Activated T-cell treated with anti-CD3 and anti-CD28 coated beads, Interleukin-2, amount 50 U/mL, for 72 hours (primary cell): ENCODE measurements at regions not wholly inside any gene's neighbourhood (a gene's known extent, or its start where the extent isn't known, plus 50 kb on each side); places are given as distances from the start of the nearest gene placed in this dataset.

Experiments
- ATAC-seq, 2 donors: fragments of 150-1000 bp; cut with Tn5 transposase; replicated peaks in 1 of 2; 2 replicates each; pipeline ENCODE4 v1.10.0; 2021; ENCODE audit warnings: moderate library complexity in 2 of 2, mild to moderate bottlenecking in 1 of 2
- DNase-seq, 2 donors: peaks; one replicate each; pipeline ENCODE4 v3.0.0; 2021 to 2022; ENCODE audit warnings: mixed read lengths in 1 of 2
- H3K27ac Mint-ChIP-seq: one replicate; pipeline ENCODE4 v1.8.0; 2022; ENCODE audit warnings: mild to moderate bottlenecking, moderate library complexity, mixed read lengths
- H3K27me3 Mint-ChIP-seq: one replicate; pipeline ENCODE4 v1.8.0; 2022; ENCODE audit warnings: low read depth, mixed read lengths
- H3K36me3 Mint-ChIP-seq, 2 donors: one replicate each; pipeline ENCODE4 v1.8.0; 2022; ENCODE audit warnings: mixed read lengths in 2 of 2, mild to moderate bottlenecking in 1 of 2; ENCODE audit not compliant: insufficient read depth in 2 of 2
- H3K4me1 Mint-ChIP-seq: one replicate; pipeline ENCODE4 v1.8.0; 2022; ENCODE audit warnings: low read depth, mixed read lengths
- H3K4me3 Mint-ChIP-seq, 2 donors: one replicate each; pipeline ENCODE4 v1.8.0; 2022; ENCODE audit warnings: mild to moderate bottlenecking in 2 of 2, mixed read lengths in 2 of 2, moderate library complexity in 2 of 2
- H3K9me3 Mint-ChIP-seq, 2 donors: one replicate each; pipeline ENCODE4 v1.8.0; 2022; ENCODE audit warnings: mixed read lengths in 2 of 2

DNA sequence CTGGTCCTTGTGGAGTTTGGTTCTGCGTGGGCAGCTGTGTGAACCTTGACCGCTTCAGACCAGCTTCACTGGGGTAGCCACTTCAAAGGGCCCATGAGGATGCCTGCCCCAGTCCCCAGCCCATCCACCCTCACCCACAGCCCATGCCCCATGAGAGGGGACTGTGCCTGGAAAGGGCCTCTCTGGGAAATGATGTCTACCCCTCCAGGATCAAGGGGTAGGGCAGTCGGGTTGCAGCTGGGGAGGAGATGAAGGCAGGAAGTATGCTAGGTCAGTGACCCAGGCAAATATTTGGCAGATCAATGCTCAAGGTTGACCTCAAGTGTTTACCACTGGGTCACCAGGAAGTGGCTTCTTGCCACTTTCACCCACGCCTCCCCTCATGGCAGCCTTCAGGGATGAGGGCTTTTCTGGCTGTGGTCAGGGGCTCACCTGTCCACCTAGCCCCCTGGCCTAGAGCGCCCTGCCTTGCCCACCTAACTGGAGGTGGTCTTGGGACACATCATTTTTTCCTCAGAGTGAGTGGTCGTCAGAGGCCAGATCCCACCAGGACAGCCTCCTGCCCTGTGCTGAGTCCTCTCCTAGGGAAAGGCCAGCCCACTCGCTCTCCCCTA is 109.5 kb downstream of the SNX5 start:
- H3K4me1 Mint-ChIP-seq = peaks cover 16% of the 10 kb centered on the region
- DNase-seq (no peak), ATAC-seq (peak; percentile 20 to 34)
- peak overlapping the region in 1 of 2 donors; percentile 31 for H3K4me3 Mint-ChIP-seq
- no peaks in the 10 kb centered on the region for H3K36me3 Mint-ChIP-seq
- H3K9me3 Mint-ChIP-seq = no peaks in the 10 kb centered on the region
- no peak overlapping the region for H3K27ac Mint-ChIP-seq
- peaks cover 18% of the 10 kb centered on the region for H3K27me3 Mint-ChIP-seq

- peaks cover 18% of the 10 kb centered on the region for H3K27me3 Mint-ChIP-seq
- peaks cover 16% of the 10 kb centered on the region for H3K4me1 Mint-ChIP-seq
- H3K27ac Mint-ChIP-seq = no peak overlapping the region
- H3K9me3 Mint-ChIP-seq = no peaks in the 10 kb centered on the region
- ATAC-seq (no peak), DNase-seq (no peak)
- no peaks in the 10 kb centered on the region for H3K36me3 Mint-ChIP-seq
- H3K4me3 Mint-ChIP-seq = no peak overlapping the region
Measured at GRCh38 chr20:17858450-17859001, 110.1 kb downstream of the SNX5 start.

DNA sequence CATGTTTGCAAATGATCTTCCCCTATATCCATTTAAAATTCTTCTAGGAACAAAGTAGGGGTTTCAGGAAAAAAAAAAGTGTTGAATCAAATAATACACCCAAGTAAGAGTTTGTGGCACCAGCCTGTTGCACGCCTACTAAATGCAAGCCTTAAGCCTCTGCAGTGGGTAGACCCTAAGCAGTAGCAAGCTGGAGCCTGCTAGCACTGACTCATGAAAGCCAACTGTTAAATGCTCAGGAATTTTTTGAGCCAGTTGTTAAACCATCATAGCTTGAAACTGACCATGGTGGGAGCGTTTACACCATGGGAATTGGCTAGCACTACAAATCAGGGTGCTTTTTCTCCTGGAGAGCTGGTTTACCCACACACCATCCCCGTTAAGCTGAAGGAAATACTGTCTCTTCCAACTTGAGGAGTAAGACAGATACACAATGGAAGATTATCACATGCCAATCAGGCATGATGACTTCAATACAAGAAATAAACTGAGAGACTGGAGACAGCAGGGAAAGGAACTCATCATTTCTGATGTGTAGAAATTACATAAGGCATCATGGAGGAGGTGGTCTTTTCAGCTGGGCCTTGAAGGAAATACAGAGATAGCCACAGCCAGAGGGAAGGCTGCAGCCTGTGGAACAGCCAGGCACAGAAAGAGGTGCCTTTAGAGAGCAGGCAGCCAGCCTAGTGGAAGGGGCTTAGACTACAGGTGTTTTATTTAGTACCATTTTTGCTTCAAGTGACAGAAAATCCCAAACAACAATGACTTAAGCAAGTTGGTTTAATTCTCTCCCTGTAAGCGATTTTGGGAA is 110.8 kb downstream of the SNX5 start:
- DNase-seq (no peak), ATAC-seq (no peak)
- no peaks in the 10 kb centered on the region for H3K36me3 Mint-ChIP-seq
- H3K27me3 Mint-ChIP-seq = peaks cover 18% of the 10 kb centered on the region
- H3K9me3 Mint-ChIP-seq = no peaks in the 10 kb centered on the region
- H3K27ac Mint-ChIP-seq = no peak overlapping the region
- peaks cover 16% of the 10 kb centered on the region for H3K4me1 Mint-ChIP-seq
- H3K4me3 Mint-ChIP-seq = no peak overlapping the region

GRCh38 chr20:17856837-17857605 is 111.6 kb downstream of the SNX5 start:
- no peak overlapping the region for H3K4me3 Mint-ChIP-seq
- H3K27me3 Mint-ChIP-seq = peaks cover 13% of the 10 kb centered on the region
- no peaks in the 10 kb centered on the region for H3K9me3 Mint-ChIP-seq
- no peak overlapping the region for H3K27ac Mint-ChIP-seq
- H3K4me1 Mint-ChIP-seq = peaks cover 16% of the 10 kb centered on the region
- DNase-seq (no peak), ATAC-seq (no peak)
- no peaks in the 10 kb centered on the region for H3K36me3 Mint-ChIP-seq

GRCh38 chr20:17856024-17856564 is 112.5 kb downstream of the SNX5 start:
- ATAC-seq (peak in 1 of 2 donors; percentile 41), DNase-seq (no peak)
- no peaks in the 10 kb centered on the region for H3K36me3 Mint-ChIP-seq
- H3K27ac Mint-ChIP-seq = no peak overlapping the region
- H3K9me3 Mint-ChIP-seq = no peaks in the 10 kb centered on the region
- peaks cover 10% of the 10 kb centered on the region for H3K27me3 Mint-ChIP-seq
- H3K4me3 Mint-ChIP-seq = no peak overlapping the region
- H3K4me1 Mint-ChIP-seq = peaks cover 16% of the 10 kb centered on the region

DNA sequence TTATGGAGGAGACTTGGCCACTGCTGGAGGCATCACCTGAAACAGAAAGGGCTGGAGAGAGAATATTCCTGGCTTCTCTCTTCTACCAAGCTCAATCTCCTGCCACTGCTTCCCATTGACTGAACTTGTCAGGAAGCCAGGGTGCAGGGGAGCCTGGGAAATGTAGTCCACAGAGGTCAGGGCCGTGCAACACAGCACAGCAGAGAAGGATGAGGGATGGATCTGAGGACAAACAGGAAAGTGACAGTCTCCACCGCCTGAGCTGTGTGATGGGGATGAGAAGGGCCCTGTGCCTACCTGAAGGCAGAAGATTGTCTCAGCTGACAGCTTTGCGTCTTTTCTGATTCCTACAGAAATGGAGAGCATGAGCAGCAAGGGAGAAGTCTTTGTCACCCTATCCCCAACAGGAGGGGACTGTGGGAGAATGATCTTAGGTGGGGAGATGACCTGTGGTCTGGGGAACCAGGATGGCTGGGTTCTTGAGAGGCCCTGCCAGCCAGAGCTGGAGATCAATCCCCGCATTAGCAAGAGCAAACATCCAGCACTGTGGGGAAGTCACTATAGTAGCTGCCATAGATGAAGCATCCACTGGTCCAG is 114.2 kb downstream of the SNX5 start:
- Mint-ChIP-seq H3K9me3 (no peaks in the 10 kb centered on the region), H3K4me3 (no peak overlapping the region), H3K27ac (no peak overlapping the region), H3K27me3 (no peaks in the 10 kb centered on the region), H3K36me3 (no peaks in the 10 kb centered on the region), H3K4me1 (peaks cover 2% of the 10 kb centered on the region)
- DNase-seq = no peak
- no peak for ATAC-seq

GRCh38 chr20:17852323-17852722 is 116.3 kb downstream of the SNX5 start:
- Mint-ChIP-seq H3K9me3 (no peaks in the 10 kb centered on the region), H3K27me3 (no peaks in the 10 kb centered on the region), H3K36me3 (no peaks in the 10 kb centered on the region), H3K4me3 (no peak overlapping the region), H3K4me1 (no peaks in the 10 kb centered on the region), H3K27ac (no peak overlapping the region)
- DNase-seq = no peak
- no peak for ATAC-seq

GRCh38 chr20:17850684-17851026 is 117.9 kb downstream of the SNX5 start:
- H3K4me3 Mint-ChIP-seq = no peak overlapping the region
- no peaks in the 10 kb centered on the region for H3K4me1 Mint-ChIP-seq
- H3K36me3 Mint-ChIP-seq = no peaks in the 10 kb centered on the region
- no peak for ATAC-seq
- DNase-seq = no peak
- H3K27ac Mint-ChIP-seq = no peak overlapping the region
- H3K9me3 Mint-ChIP-seq = no peaks in the 10 kb centered on the region
- no peaks in the 10 kb centered on the region for H3K27me3 Mint-ChIP-seq

GRCh38 chr20:17849901-17850683 is 118.5 kb downstream of the SNX5 start:
- Mint-ChIP-seq H3K4me3 (no peak overlapping the region), H3K4me1 (no peaks in the 10 kb centered on the region), H3K36me3 (no peaks in the 10 kb centered on the region), H3K9me3 (no peaks in the 10 kb centered on the region), H3K27ac (no peak overlapping the region), H3K27me3 (no peaks in the 10 kb centered on the region)
- no peak for ATAC-seq
- DNase-seq = no peak

DNA sequence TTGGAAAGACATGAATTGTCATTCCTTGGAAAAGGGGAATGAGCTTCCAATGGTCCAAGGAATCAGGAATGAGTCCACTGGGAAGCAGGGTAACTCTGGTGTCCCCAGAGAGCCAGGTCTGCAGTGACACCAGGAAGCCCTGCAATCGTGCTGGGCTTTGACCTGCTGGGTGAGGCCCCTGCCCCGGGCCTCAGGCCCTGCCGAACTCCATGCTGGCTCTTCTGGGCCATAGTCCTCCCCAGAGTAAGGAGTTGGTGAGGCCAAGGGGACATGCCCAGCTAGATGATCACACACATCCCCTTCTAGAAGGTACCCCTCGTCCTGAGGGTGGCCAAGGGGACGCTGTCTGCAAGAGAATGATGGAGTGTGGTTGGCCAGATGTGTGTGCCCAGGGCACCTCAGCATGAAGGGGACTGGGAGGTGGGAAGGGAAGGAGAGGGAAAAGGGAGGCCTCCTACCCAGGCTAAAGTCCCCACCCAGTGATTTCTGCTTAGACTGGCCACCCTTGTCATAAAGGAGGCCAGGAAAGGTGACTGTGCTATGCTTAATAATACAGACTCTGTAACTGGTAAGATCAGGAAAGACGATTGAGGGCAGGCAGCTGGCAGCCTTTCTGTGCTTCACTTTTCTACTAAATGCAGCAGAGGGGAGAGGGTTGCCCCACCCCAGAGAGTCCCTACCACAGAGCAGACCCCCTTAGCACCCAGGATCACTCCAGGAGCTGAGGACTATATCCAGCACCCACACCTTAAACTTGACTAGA is 119.3 kb downstream of the SNX5 start:
- no peaks in the 10 kb centered on the region for H3K4me1 Mint-ChIP-seq
- no peaks in the 10 kb centered on the region for H3K36me3 Mint-ChIP-seq
- H3K27me3 Mint-ChIP-seq = no peaks in the 10 kb centered on the region
- no peak for DNase-seq
- no peaks in the 10 kb centered on the region for H3K9me3 Mint-ChIP-seq
- no peak overlapping the region for H3K4me3 Mint-ChIP-seq
- no peak for ATAC-seq
- no peak overlapping the region for H3K27ac Mint-ChIP-seq

DNA sequence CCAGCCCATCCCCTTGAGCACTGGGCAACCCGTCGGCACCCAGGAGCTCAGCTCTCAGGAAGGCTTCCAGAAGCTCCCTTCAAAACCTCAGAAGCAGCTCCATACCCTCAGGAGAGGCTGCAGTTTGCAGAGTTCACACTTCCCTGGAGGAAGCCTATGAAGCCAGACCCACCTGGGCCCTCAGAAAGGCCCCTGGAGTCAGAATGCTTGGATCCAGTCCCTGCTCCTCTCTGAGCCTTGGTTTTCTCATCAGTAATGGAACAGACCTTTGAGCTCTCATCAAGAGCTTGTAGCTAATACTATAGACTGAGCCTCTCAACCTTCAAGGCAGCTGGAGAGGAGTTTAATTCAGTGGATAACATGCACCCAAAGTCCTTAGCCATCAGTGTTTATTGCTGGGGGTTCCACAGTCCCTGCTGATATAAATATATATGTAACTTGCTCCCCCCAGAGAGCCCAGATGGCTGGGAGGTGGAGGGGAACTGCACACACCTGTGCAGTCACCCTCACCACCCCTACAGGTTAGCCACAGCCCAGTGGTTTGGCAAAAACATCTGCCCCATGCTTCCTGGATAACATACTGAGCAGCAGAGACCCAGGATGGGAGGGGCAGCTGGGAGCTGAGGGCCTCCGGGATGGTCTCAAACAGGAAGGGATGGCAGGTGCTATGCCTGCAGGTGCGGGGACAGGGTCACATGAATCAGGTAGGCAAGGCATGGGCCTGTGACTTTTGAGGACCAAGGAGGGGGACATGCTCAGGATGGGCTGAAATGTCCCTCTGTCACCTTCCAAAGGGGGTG is 120.1 kb downstream of the SNX5 start:
- Mint-ChIP-seq H3K4me3 (no peak overlapping the region), H3K4me1 (no peaks in the 10 kb centered on the region), H3K9me3 (no peaks in the 10 kb centered on the region), H3K27me3 (no peaks in the 10 kb centered on the region), H3K27ac (no peak overlapping the region), H3K36me3 (no peaks in the 10 kb centered on the region)
- ATAC-seq = no peak
- DNase-seq = no peak
